Kidney epithelial cell (primary cell): ENCODE measurements at regions not wholly inside any gene's neighbourhood (a gene's known extent, or its start where the extent isn't known, plus 50 kb on each side); places are given as distances from the start of the nearest gene placed in this dataset.

Experiments used
- DNase-seq: peaks from one replicate; pipeline ENCODE4 v3.0.0-alpha.2; 2010; ENCODE audit warnings: low read depth
- H3K27me3 ChIP-seq: 2 replicates; pipeline ENCODE4 v1.6.0; 2011; ENCODE audit warnings: low read length; ENCODE audit not compliant: control insufficient read depth, insufficient read depth
- H3K36me3 ChIP-seq: 2 replicates; pipeline ENCODE4 v1.5.1; 2011; ENCODE audit warnings: low read length; ENCODE audit not compliant: control insufficient read depth, insufficient read depth
- H3K4me3 ChIP-seq: 2 replicates; pipeline ENCODE4 v1.5.1; 2011; ENCODE audit warnings: low read depth, mild to moderate bottlenecking, control low read depth, low read length
- CTCF ChIP-seq: IDR thresholded peaks from 2 replicates; pipeline ENCODE4 v1.5.1; 2011; ENCODE audit warnings: mild to moderate bottlenecking, moderate library complexity, low read length, control low read depth, inconsistent platforms; ENCODE audit not compliant: insufficient read depth, poor library complexity, severe bottlenecking

GRCh38 chr20:60263725-60264709, 305.8 kb downstream of the CDH26 start:
- Histone ChIP-seq H3K4me3 (no peak overlapping the region), H3K36me3 (no peaks in the 10 kb centered on the region)

GRCh38 chr20:60266177-60266823, 308.1 kb downstream of the CDH26 start:
- H3K27me3 ChIP-seq, result no peaks in the 10 kb centered on the region
- no peak for TF ChIP-seq CTCF
- H3K36me3 ChIP-seq, result no peaks in the 10 kb centered on the region
- no peak overlapping the region for H3K4me3 ChIP-seq
- DNase-seq, result no peak

More at GRCh38 chr20:60263725-60264709, 305.8 kb downstream of the CDH26 start:
- DNase-seq, result no peak
- no peaks in the 10 kb centered on the region for H3K27me3 ChIP-seq
- TF ChIP-seq CTCF, result no peak

- no peak for DNase-seq
- H3K4me3 ChIP-seq, result no peak overlapping the region
- H3K36me3 ChIP-seq, result no peaks in the 10 kb centered on the region
- H3K27me3 ChIP-seq, result no peaks in the 10 kb centered on the region
- no peak for TF ChIP-seq CTCF
Measured at GRCh38 chr20:60268491-60268890, 310.3 kb downstream of the CDH26 start.

- TF ChIP-seq CTCF, result no peak
- DNase-seq, result no peak
- H3K4me3 ChIP-seq, result no peak overlapping the region
- H3K36me3 ChIP-seq, result no peaks in the 10 kb centered on the region
- H3K27me3 ChIP-seq, result no peaks in the 10 kb centered on the region
Measured at GRCh38 chr20:60269573-60270162, 311.4 kb downstream of the CDH26 start.

GRCh38 chr20:60270341-60270740, 312.1 kb downstream of the CDH26 start:
- DNase-seq, result no peak
- Histone ChIP-seq H3K36me3 (no peaks in the 10 kb centered on the region), H3K4me3 (no peak overlapping the region), H3K27me3 (no peaks in the 10 kb centered on the region)
- TF ChIP-seq CTCF, result no peak
